Stimulated activated CD4-positive, alpha-beta T cell treated with anti-CD3 and anti-CD28 coated beads, Interleukin-2, amount 100 ng/mL, for 24 hours (primary cell): ENCODE measurements at regions not wholly inside any gene's neighbourhood (a gene's known extent, or its start where the extent isn't known, plus 50 kb on each side); places are given as distances from the start of the nearest gene placed in this dataset.

Source experiments
- DNase-seq, 2 donors: peaks; one replicate each; pipeline ENCODE4 v3.0.0-alpha.2; 2020

- DNase-seq = no peak
Measured at GRCh38 chr20:40203032-40203431, 486.0 kb downstream of the MAFB start.

- no peak for DNase-seq
Measured at GRCh38 chr20:40197691-40198090, 491.3 kb downstream of the MAFB start.

GRCh38 chr20:40196846-40197436, 492.1 kb downstream of the MAFB start:
- no peak for DNase-seq

- DNase-seq = no peak
Measured at GRCh38 chr20:40195742-40196141, 493.3 kb downstream of the MAFB start.

GRCh38 chr20:40192529-40192928, 496.5 kb downstream of the MAFB start:
- no peak for DNase-seq

- no peak for DNase-seq
Measured at GRCh38 chr20:40192081-40192480, 497.0 kb downstream of the MAFB start.

- DNase-seq = no peak
Measured at GRCh38 chr20:40191573-40191972, 497.5 kb downstream of the MAFB start.

GRCh38 chr20:40189621-40190020, 499.4 kb downstream of the MAFB start:
- no peak for DNase-seq

- DNase-seq = no peak
Measured at GRCh38 chr20:40188319-40188718, 500.7 kb downstream of the MAFB start.

- no peak for DNase-seq
Measured at GRCh38 chr20:40186826-40187225, 502.2 kb downstream of the MAFB start.

GRCh38 chr20:40181676-40182075, 507.4 kb downstream of the MAFB start:
- no peak for DNase-seq

- no peak for DNase-seq
Measured at GRCh38 chr20:40176098-40176841, 512.8 kb downstream of the MAFB start.

- DNase-seq = no peak
Measured at GRCh38 chr20:40175296-40175695, 513.7 kb downstream of the MAFB start.

- DNase-seq = no peak
Measured at GRCh38 chr20:40173872-40174271, 515.2 kb downstream of the MAFB start.

GRCh38 chr20:40168981-40169620, 519.9 kb downstream of the MAFB start:
- no peak for DNase-seq

- DNase-seq = no peak
Measured at GRCh38 chr20:40161391-40161790, 527.6 kb downstream of the MAFB start.

GRCh38 chr20:40160097-40160550, 528.9 kb downstream of the MAFB start:
- peak in 1 of 2 donors; percentile 11 for DNase-seq

GRCh38 chr20:40159276-40159675, 529.8 kb downstream of the MAFB start:
- DNase-seq = no peak

GRCh38 chr20:40156600-40157317, 532.3 kb downstream of the MAFB start:
- no peak for DNase-seq

GRCh38 chr20:40154514-40154913, 534.5 kb downstream of the MAFB start:
- no peak for DNase-seq

GRCh38 chr20:40148886-40149285, 540.1 kb downstream of the MAFB start:
- DNase-seq = no peak

GRCh38 chr20:40146071-40146470, 543.0 kb downstream of the MAFB start:
- DNase-seq = no peak

- no peak for DNase-seq
Measured at GRCh38 chr20:40144581-40144980, 544.5 kb downstream of the MAFB start.

- no peak for DNase-seq
Measured at GRCh38 chr20:40134176-40134575, 554.9 kb downstream of the MAFB start.
